ENCODE measurements at regions not wholly inside any gene's neighbourhood (a gene's known extent, or its start where the extent isn't known, plus 50 kb on each side); places are given as distances from the start of the nearest gene placed in this dataset.

DNA sequence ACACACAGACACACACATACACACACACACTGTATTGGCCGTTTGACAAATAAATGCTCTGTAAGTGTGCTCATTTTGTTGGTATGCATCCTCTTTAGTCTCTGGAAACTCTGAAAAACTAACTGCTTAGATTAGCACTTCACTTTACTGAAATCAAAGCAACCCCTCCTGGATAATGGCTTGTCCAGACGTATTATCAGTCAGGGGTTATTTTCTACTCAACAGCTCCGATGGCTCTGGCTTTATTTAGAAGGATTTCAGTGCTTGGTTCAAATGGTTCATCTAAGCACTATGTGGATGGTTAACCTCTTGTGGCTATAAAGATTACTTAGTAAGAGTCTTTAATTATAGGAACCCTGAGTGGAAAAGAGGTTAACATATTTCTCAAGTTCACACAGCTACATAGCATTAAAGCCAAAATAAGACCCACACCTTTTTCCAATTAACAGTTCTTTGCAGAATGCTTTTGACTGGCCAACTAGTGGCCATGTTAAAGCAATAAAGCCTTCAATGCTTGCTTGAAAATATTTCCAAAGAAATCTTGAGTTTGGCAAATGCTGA lies 516.1 kb upstream of the NAALADL2 start:
- TF ChIP-seq, protein P1, sequence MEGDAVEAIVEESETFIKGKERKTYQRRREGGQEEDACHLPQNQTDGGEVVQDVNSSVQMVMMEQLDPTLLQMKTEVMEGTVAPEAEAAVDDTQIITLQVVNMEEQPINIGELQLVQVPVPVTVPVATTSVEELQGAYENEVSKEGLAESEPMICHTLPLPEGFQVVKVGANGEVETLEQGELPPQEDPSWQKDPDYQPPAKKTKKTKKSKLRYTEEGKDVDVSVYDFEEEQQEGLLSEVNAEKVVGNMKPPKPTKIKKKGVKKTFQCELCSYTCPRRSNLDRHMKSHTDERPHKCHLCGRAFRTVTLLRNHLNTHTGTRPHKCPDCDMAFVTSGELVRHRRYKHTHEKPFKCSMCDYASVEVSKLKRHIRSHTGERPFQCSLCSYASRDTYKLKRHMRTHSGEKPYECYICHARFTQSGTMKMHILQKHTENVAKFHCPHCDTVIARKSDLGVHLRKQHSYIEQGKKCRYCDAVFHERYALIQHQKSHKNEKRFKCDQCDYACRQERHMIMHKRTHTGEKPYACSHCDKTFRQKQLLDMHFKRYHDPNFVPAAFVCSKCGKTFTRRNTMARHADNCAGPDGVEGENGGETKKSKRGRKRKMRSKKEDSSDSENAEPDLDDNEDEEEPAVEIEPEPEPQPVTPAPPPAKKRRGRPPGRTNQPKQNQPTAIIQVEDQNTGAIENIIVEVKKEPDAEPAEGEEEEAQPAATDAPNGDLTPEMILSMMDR (conservative IDR thresholded peaks at IDR 0.05 in 1 of 2, IDR thresholded peaks at IDR 0.05 in 1 of 2; ENCODE audit: low read depth in 1 of 2, low read length in 2 of 2) = no peak
- TF ChIP-seq EZH2 (IDR thresholded peaks at IDR 0.05; ENCODE audit: low read length, missing control alignments) = no peak

Data from fibroblast of lung (primary cell).